ENCODE measurements at regions not wholly inside any gene's neighbourhood (a gene's known extent, or its start where the extent isn't known, plus 50 kb on each side); places are given as distances from the start of the nearest gene placed in this dataset.

DNA sequence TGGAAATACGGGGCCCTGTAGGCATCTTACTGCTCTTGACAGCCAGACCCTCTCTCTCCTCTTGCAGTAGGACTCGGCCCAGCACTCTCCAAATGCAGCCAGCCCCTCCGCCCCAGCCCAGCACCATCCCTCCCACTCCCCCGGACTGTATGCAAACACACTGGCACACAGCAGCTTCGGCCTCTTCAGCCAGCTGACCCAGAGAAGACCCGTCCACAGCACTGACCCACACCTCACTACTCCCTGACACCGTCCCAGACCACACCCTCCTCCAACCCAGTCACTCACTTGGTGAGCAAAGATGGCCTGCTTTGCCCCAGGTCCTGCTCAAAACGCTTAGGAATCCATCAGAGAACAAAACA lies 164.6 kb downstream of the IGLL1 start:
- TF ChIP-seq CTCF (IDR thresholded peaks at IDR 0.05) = no peak

- no peak for TF ChIP-seq CTCF (IDR thresholded peaks at IDR 0.05)
Observed at GRCh38 chr22:23414727-23415489, 165.2 kb downstream of the IGLL1 start.

- no peak for TF ChIP-seq CTCF (IDR thresholded peaks at IDR 0.05)
Observed at GRCh38 chr22:23411739-23412138, 168.4 kb downstream of the IGLL1 start.

DNA sequence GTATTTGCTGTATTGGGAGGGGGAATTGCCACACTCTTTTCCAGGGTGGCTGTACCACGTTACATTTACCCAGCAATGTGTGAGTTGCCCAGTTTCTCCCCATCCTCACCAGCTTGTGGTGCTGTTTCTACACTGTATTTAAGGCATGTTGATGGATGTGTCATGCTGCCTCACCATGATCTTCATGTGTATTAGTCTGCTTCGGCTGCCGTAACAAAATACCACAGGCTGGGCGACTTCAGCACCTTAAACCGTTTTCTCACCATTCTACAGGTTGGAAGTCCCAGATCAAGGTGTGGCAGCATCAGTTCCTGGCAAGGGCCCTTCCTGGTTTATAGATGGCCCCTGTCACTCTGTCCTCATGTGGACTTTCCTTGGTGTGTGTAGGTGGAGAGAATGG lies 169.7 kb downstream of the IGLL1 start:
- no peak for TF ChIP-seq CTCF (IDR thresholded peaks at IDR 0.05)

- TF ChIP-seq CTCF (IDR thresholded peaks at IDR 0.05) = no peak
Observed at GRCh38 chr22:23409976-23410375, 170.1 kb downstream of the IGLL1 start.

DNA sequence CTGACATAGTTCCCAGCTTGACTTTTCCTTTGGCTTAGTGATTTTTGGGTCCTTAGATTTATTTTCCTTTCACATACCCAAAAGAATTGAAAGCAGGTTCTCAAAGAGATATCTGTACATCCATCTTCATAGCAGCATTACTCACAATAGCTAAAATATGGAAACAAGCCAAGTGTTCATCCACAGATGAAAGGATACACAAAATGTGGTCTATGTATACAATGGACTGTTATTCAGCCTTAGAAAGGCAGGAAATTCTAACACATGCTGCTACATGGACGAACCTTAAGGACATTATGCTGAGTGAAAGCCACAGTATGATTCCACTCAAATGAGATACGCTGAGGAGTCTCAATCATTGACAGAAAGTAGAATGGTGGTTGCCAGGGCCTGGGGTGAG lies 171.8 kb downstream of the IGLL1 start:
- TF ChIP-seq CTCF (IDR thresholded peaks at IDR 0.05) = no peak

DNA sequence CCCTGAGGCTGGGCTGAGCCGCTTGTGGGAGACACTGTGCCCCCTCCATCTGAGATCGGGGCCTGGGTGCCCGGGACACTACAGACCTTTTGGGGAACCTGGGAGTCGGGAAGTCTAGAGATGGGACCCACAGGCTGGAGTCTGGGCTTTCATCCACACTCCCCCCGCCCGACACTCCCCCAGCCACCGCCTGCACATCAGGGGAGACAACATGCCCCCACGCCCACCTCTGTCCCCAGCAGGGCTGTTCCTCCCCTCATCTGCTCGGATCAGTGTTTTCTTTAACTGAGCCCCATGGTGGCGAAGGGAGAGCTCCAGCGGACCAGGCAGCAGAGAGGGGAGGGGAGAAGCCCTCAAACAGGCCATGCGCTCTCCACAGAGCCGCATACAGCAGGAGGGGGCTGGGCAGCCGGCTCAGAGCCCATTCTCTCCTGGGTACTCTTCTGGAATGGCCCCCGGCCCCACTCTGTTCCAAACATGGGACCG lies 174.7 kb downstream of the IGLL1 start:
- no peak for TF ChIP-seq CTCF (IDR thresholded peaks at IDR 0.05)

Measured in LNCAP (cell line).